Loucy (cell line): ENCODE measurements at regions not wholly inside any gene's neighbourhood (a gene's known extent, or its start where the extent isn't known, plus 50 kb on each side); places are given as distances from the start of the nearest gene placed in this dataset.

ENCODE experiments used
- H2AFZ ChIP-seq: fragments of 200-600 bp; sonication (generic); 2 replicates; pipeline ENCODE4 v1.6.0; 2016; ENCODE audit warnings: antibody characterized with exemption, mild to moderate bottlenecking, low read length, moderate library complexity
- H3F3A ChIP-seq: fragments of 200-600 bp; 2 replicates; pipeline ENCODE4 v1.6.0; 2016; ENCODE audit warnings: antibody characterized with exemption, low read depth, mild to moderate bottlenecking
- H3K27me3 ChIP-seq: fragments of 200-600 bp; sonication (generic); 2 replicates; pipeline ENCODE4 v1.6.1; 2014; ENCODE audit warnings: low read length, mild to moderate bottlenecking; ENCODE audit not compliant: insufficient read depth, poor library complexity, severe bottlenecking
- H3K36me3 ChIP-seq: fragments of 200-600 bp; sonication (generic); 2 replicates; pipeline ENCODE4 v1.6.1; 2016; ENCODE audit warnings: low read length; ENCODE audit not compliant: insufficient read depth
- H3K4me1 ChIP-seq: fragments of 200-600 bp; sonication (generic); 2 replicates; pipeline ENCODE4 v1.5.1; 2014; ENCODE audit warnings: low read length, mild to moderate bottlenecking; ENCODE audit not compliant: insufficient read depth, poor library complexity, severe bottlenecking
- H3K4me2 ChIP-seq: fragments of 200-600 bp; sonication (generic); 2 replicates; pipeline ENCODE4 v1.6.0; 2014; ENCODE audit warnings: antibody characterized with exemption, low read length, low read depth, mild to moderate bottlenecking; ENCODE audit not compliant: poor library complexity, severe bottlenecking
- H3K4me3 ChIP-seq: fragments of 200-600 bp; sonication (generic); 2 replicates; pipeline ENCODE4 v1.5.1; 2014; ENCODE audit warnings: low read length, mild to moderate bottlenecking, mixed read lengths; ENCODE audit not compliant: poor library complexity, severe bottlenecking
- H3K79me2 ChIP-seq: fragments of 200-600 bp; sonication (generic); 2 replicates; pipeline ENCODE4 v1.6.1; 2014; ENCODE audit warnings: low read length; ENCODE audit not compliant: insufficient read depth
- H3K9ac ChIP-seq: fragments of 200-600 bp; sonication (generic); 2 replicates; pipeline ENCODE4 v1.6.0; 2014; ENCODE audit warnings: mild to moderate bottlenecking, low read depth, low read length, moderate library complexity; ENCODE audit not compliant: poor library complexity, severe bottlenecking
- H3K9me2 ChIP-seq: fragments of 200-600 bp; sonication (generic); replicated peaks from 2 replicates; pipeline ENCODE4 v1.6.1; 2016; ENCODE audit warnings: low read depth, low read length, mixed read lengths
- H3K9me3 ChIP-seq: fragments of 200-600 bp; sonication (generic); 2 replicates; pipeline ENCODE4 v1.6.1; 2014; ENCODE audit warnings: mild to moderate bottlenecking, antibody characterized with exemption, low read length, low read depth; ENCODE audit not compliant: insufficient read depth
- H4K20me1 ChIP-seq: fragments of 200-600 bp; sonication (generic); 2 replicates; pipeline ENCODE4 v1.6.0; 2014; ENCODE audit warnings: antibody characterized with exemption, low read length, mild to moderate bottlenecking; ENCODE audit not compliant: insufficient read depth, poor library complexity, severe bottlenecking
- CTCF ChIP-seq: fragments of 200-600 bp; sonication (generic); conservative IDR thresholded peaks from 2 replicates; pipeline ENCODE4 v1.5.1; 2014; ENCODE audit warnings: mild to moderate bottlenecking, antibody characterized with exemption, low read length
- EZH2phosphoT487 ChIP-seq: fragments of 200-600 bp; IDR thresholded peaks from 2 replicates; pipeline ENCODE4 v1.6.1; 2018; ENCODE audit warnings: antibody characterized with exemption, mild to moderate bottlenecking, moderate library complexity, borderline replicate concordance

- Histone ChIP-seq H3K9me2 (no peaks in the 10 kb centered on the region), H3F3A (no peaks in the 10 kb centered on the region)
Measured at GRCh38 chr18:54020966-54021365, 203.5 kb downstream of the MBD2 start.

GRCh38 chr18:54020156-54020745 lies 204.2 kb downstream of the MBD2 start:
- Histone ChIP-seq H3F3A (no peaks in the 10 kb centered on the region), H3K4me3 (no peak overlapping the region), H3K36me3 (no peaks in the 10 kb centered on the region), H2AFZ (no peak overlapping the region), H3K79me2 (no peaks in the 10 kb centered on the region), H3K9ac (no peak overlapping the region), H3K9me3 (no peaks in the 10 kb centered on the region), H3K27me3 (no peaks in the 10 kb centered on the region), H3K4me1 (no peaks in the 10 kb centered on the region), H3K4me2 (no peak overlapping the region), H4K20me1 (no peaks in the 10 kb centered on the region), H3K9me2 (no peaks in the 10 kb centered on the region)
- TF ChIP-seq EZH2phosphoT487 (no peak), CTCF (no peak)

More at GRCh38 chr18:54020966-54021365, 203.5 kb downstream of the MBD2 start:
- H3K79me2 ChIP-seq, result no peaks in the 10 kb centered on the region
- no peaks in the 10 kb centered on the region for H3K9me3 ChIP-seq
- H3K9ac ChIP-seq, result no peak overlapping the region
- H3K27me3 ChIP-seq, result no peaks in the 10 kb centered on the region
- no peak overlapping the region for H2AFZ ChIP-seq
- no peak overlapping the region for H3K4me2 ChIP-seq
- no peaks in the 10 kb centered on the region for H4K20me1 ChIP-seq
- no peak for TF ChIP-seq CTCF
- no peak for TF ChIP-seq EZH2phosphoT487
- no peaks in the 10 kb centered on the region for H3K4me1 ChIP-seq
- no peaks in the 10 kb centered on the region for H3K36me3 ChIP-seq
- H3K4me3 ChIP-seq, result no peak overlapping the region

- no peaks in the 10 kb centered on the region for H3K9me2 ChIP-seq
- TF ChIP-seq CTCF (no peak), EZH2phosphoT487 (no peak)
- no peaks in the 10 kb centered on the region for H4K20me1 ChIP-seq
Measured at GRCh38 chr18:54019641-54020040, 204.8 kb downstream of the MBD2 start.

More at GRCh38 chr18:54019641-54020040, 204.8 kb downstream of the MBD2 start:
- no peak overlapping the region for H3K4me3 ChIP-seq
- H3K9ac ChIP-seq, result no peak overlapping the region
- H3K79me2 ChIP-seq, result no peaks in the 10 kb centered on the region
- no peaks in the 10 kb centered on the region for H3K4me1 ChIP-seq
- no peak overlapping the region for H2AFZ ChIP-seq
- no peak overlapping the region for H3K4me2 ChIP-seq
- H3K36me3 ChIP-seq, result no peaks in the 10 kb centered on the region
- H3K9me3 ChIP-seq, result no peaks in the 10 kb centered on the region
- H3F3A ChIP-seq, result no peaks in the 10 kb centered on the region
- no peaks in the 10 kb centered on the region for H3K27me3 ChIP-seq
